OCI-LY1 (cell line): ENCODE measurements at regions not wholly inside any gene's neighbourhood (a gene's known extent, or its start where the extent isn't known, plus 50 kb on each side); places are given as distances from the start of the nearest gene placed in this dataset.

ENCODE experiments used
- H2AFZ ChIP-seq: fragments of 200-600 bp; sonication (generic), shearing (Covaris generic); 2 replicates; pipeline ENCODE4 v1.6.0; 2014; ENCODE audit warnings: antibody characterized with exemption, mild to moderate bottlenecking, low read length
- H3F3A ChIP-seq: fragments of 200-600 bp; sonication (generic), shearing (Covaris generic); 2 replicates; pipeline ENCODE4 v1.6.0; 2014; ENCODE audit warnings: mild to moderate bottlenecking, antibody characterized with exemption, low read length, moderate library complexity; ENCODE audit not compliant: insufficient read depth
- H3K27ac ChIP-seq: fragments of 200-600 bp; sonication (generic); 2 replicates; pipeline ENCODE4 v1.5.1; 2014; ENCODE audit warnings: low read length, mixed run types, mild to moderate bottlenecking, low read depth; ENCODE audit not compliant: poor library complexity, severe bottlenecking
- H3K27me3 ChIP-seq: fragments of 200-600 bp; sonication (generic); 2 replicates; pipeline ENCODE4 v1.6.0; 2014; ENCODE audit warnings: antibody characterized with exemption, mild to moderate bottlenecking, low read length, moderate library complexity; ENCODE audit not compliant: insufficient read depth
- H3K36me3 ChIP-seq: fragments of 200-600 bp; sonication (generic); 2 replicates; pipeline ENCODE4 v1.6.1; 2014; ENCODE audit warnings: mild to moderate bottlenecking, antibody characterized with exemption, low read length, moderate library complexity, mixed read lengths; ENCODE audit not compliant: insufficient read depth
- H3K4me1 ChIP-seq: fragments of 200-600 bp; sonication (generic); 2 replicates; pipeline ENCODE4 v1.5.1; 2014; ENCODE audit warnings: mild to moderate bottlenecking, low read length, moderate library complexity; ENCODE audit not compliant: insufficient read depth, severe bottlenecking
- H3K4me2 ChIP-seq: fragments of 200-600 bp; sonication (generic), shearing (Covaris generic); 2 replicates; pipeline ENCODE4 v1.6.1; 2014; ENCODE audit warnings: low read length
- H3K4me3 ChIP-seq: fragments of 200-600 bp; sonication (generic); 2 replicates; pipeline ENCODE4 v1.5.1; 2014; ENCODE audit warnings: low read length, low read depth, mild to moderate bottlenecking, mixed read lengths; ENCODE audit not compliant: poor library complexity, severe bottlenecking
- H3K79me2 ChIP-seq: fragments of 200-600 bp; shearing (Covaris generic); 2 replicates; pipeline ENCODE4 v1.6.1; 2016; ENCODE audit warnings: mixed run types, low read length, mixed read lengths; ENCODE audit not compliant: insufficient read depth
- H3K9ac ChIP-seq: fragments of 200-600 bp; sonication (generic), shearing (Covaris generic); 2 replicates; pipeline ENCODE4 v1.6.1; 2014; ENCODE audit warnings: mild to moderate bottlenecking, low read length, mixed read lengths
- H3K9me2 ChIP-seq: fragments of 200-600 bp; sonication (generic), shearing (Covaris generic); 2 replicates; pipeline ENCODE4 v1.6.1; 2014; ENCODE audit warnings: low read depth, mild to moderate bottlenecking, low read length, mixed read lengths
- H3K9me3 ChIP-seq: fragments of 200-600 bp; shearing (Covaris generic); 2 replicates; pipeline ENCODE4 v1.6.1; 2014; ENCODE audit warnings: low read length, mixed read lengths
- H4K20me1 ChIP-seq: fragments of 200-600 bp; sonication (generic), shearing (Covaris generic); 2 replicates; pipeline ENCODE4 v1.6.0; 2016; ENCODE audit warnings: mild to moderate bottlenecking, low read length; ENCODE audit not compliant: insufficient read depth
- EZH2 ChIP-seq: fragments of 200-600 bp; sonication (generic), shearing (Covaris generic); IDR thresholded peaks from 2 replicates; pipeline ENCODE4 v1.8.0; 2017; ENCODE audit warnings: borderline replicate concordance, mixed run types, mild to moderate bottlenecking, antibody characterized with exemption, low read length, moderate library complexity, mixed read lengths
- TF ChIP-seq, protein P1 (sequence below): fragments of 200-600 bp; sonication (generic), shearing (Covaris generic); IDR thresholded peaks from 2 replicates; pipeline ENCODE4 v1.5.1; 2017; ENCODE audit warnings: mild to moderate bottlenecking, antibody characterized with exemption, low read length, moderate library complexity, mixed read lengths

GRCh38 chr2:17083902-17084301 lies 418.3 kb upstream of the CYRIA start:
- H3F3A ChIP-seq = no peaks in the 10 kb centered on the region
- no peaks in the 10 kb centered on the region for H3K36me3 ChIP-seq
- no peak overlapping the region for H3K4me3 ChIP-seq
- H2AFZ ChIP-seq = no peak overlapping the region
- H3K4me1 ChIP-seq = no peaks in the 10 kb centered on the region
- no peak overlapping the region for H3K27ac ChIP-seq
- H3K9me3 ChIP-seq = no peaks in the 10 kb centered on the region
- H3K4me2 ChIP-seq = no peak overlapping the region
- no peaks in the 10 kb centered on the region for H3K9me2 ChIP-seq
- no peaks in the 10 kb centered on the region for H3K27me3 ChIP-seq
- no peak for TF ChIP-seq EZH2
- TF ChIP-seq, protein P1, sequence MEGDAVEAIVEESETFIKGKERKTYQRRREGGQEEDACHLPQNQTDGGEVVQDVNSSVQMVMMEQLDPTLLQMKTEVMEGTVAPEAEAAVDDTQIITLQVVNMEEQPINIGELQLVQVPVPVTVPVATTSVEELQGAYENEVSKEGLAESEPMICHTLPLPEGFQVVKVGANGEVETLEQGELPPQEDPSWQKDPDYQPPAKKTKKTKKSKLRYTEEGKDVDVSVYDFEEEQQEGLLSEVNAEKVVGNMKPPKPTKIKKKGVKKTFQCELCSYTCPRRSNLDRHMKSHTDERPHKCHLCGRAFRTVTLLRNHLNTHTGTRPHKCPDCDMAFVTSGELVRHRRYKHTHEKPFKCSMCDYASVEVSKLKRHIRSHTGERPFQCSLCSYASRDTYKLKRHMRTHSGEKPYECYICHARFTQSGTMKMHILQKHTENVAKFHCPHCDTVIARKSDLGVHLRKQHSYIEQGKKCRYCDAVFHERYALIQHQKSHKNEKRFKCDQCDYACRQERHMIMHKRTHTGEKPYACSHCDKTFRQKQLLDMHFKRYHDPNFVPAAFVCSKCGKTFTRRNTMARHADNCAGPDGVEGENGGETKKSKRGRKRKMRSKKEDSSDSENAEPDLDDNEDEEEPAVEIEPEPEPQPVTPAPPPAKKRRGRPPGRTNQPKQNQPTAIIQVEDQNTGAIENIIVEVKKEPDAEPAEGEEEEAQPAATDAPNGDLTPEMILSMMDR = no peak
- H3K79me2 ChIP-seq = no peaks in the 10 kb centered on the region
- no peak overlapping the region for H3K9ac ChIP-seq
- H4K20me1 ChIP-seq = no peaks in the 10 kb centered on the region

- Histone ChIP-seq H3K79me2 (no peaks in the 10 kb centered on the region), H3K4me3 (no peak overlapping the region), H3K36me3 (no peaks in the 10 kb centered on the region), H3K9me2 (no peaks in the 10 kb centered on the region), H3K27ac (no peak overlapping the region), H2AFZ (no peak overlapping the region), H3K9ac (no peak overlapping the region), H3K4me1 (no peaks in the 10 kb centered on the region), H3K4me2 (no peak overlapping the region), H3K27me3 (no peaks in the 10 kb centered on the region), H4K20me1 (no peaks in the 10 kb centered on the region), H3F3A (no peaks in the 10 kb centered on the region), H3K9me3 (no peaks in the 10 kb centered on the region)
- TF ChIP-seq, protein P1 = no peak
- TF ChIP-seq EZH2 = no peak
These were observed 413.6 kb upstream of the CYRIA start for GRCh38 chr2:17079262-17079661.

DNA sequence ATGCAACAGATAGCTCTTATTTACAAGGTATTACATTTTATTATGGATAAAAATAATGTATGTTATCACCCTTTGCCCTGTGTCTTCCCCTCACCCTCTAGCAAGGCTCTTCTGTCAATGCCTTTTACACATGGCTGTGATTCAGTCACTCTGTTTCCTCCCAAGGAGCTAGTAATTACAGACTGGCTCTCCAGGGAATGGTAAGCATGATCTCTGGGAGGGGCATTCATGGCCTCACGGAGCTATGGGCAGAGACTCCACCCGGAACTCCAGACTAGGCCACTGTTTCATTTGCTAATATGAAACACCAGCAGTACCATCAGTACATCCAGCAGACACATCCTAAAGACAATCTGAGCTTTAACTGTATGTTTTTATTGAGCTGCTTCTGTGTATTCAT lies 410.9 kb upstream of the CYRIA start:
- no peaks in the 10 kb centered on the region for H3K9me2 ChIP-seq
- no peaks in the 10 kb centered on the region for H3F3A ChIP-seq
- H3K36me3 ChIP-seq = no peaks in the 10 kb centered on the region
- no peak overlapping the region for H3K4me2 ChIP-seq
- TF ChIP-seq EZH2 = no peak
- TF ChIP-seq, protein P1 = no peak
- H2AFZ ChIP-seq = no peak overlapping the region
- no peaks in the 10 kb centered on the region for H3K4me1 ChIP-seq
- no peaks in the 10 kb centered on the region for H3K27me3 ChIP-seq
- no peak overlapping the region for H3K27ac ChIP-seq
- no peaks in the 10 kb centered on the region for H3K9me3 ChIP-seq
- H4K20me1 ChIP-seq = no peaks in the 10 kb centered on the region
- no peak overlapping the region for H3K9ac ChIP-seq
- no peaks in the 10 kb centered on the region for H3K79me2 ChIP-seq
- no peak overlapping the region for H3K4me3 ChIP-seq
